ENCODE measurements at regions not wholly inside any gene's neighbourhood (a gene's known extent, or its start where the extent isn't known, plus 50 kb on each side); places are given as distances from the start of the nearest gene placed in this dataset. TPM values are rescaled to one million over a fixed set of nuclear protein-coding genes. Genes with fewer than 3 reads are reported as not detected.
"Not testable (repeated sequence)": the region's sequence is repeated elsewhere in the genome, so short reads cannot be mapped to it uniquely, and the experiment has no call there.

DNA sequence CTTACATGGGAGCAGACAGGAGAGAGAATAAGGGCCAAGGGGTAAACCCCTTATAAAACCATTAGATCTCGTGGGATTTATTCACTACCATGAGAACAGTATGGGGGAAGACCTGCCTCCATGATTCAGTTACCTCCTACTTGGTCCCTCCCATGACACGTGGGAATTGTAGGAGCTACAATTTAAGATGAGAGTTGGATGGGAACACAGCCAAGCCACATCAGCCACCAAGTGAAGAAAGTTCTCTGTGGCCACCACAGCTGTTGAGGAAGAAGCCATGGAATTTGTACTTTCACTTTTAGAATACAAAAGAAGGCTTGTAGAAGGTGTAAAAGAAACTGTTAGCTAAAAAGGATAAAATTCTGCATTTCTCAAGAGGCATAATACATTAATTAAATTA, 67.0 kb upstream of the CXorf51A start:
- Histone ChIP-seq H3K4me3 (ENCODE audit: low read depth, low read length) (no peak overlapping the region), H3K4me1 (ENCODE audit: control insufficient read depth, insufficient read depth, low read length) (no peaks in the 10 kb centered on the region), H3K27ac (ENCODE audit: low read depth, low read length) (no peak overlapping the region), H3K9me3 (ENCODE audit: control insufficient read depth, insufficient read depth, low read length) (no peaks in the 10 kb centered on the region), H3K36me3 (ENCODE audit: control insufficient read depth, insufficient read depth, low read length) (no peaks in the 10 kb centered on the region), H3K27me3 (ENCODE audit: control insufficient read depth, insufficient read depth, low read length) (no peaks in the 10 kb centered on the region)
- WGBS (ENCODE audit: insufficient coverage): no CpG with 5 or more reads among the region's 2 CpGs
- no peak for DNase-seq (ENCODE audit: low read depth in 4 of 6, low spot score in 6 of 6)

DNA sequence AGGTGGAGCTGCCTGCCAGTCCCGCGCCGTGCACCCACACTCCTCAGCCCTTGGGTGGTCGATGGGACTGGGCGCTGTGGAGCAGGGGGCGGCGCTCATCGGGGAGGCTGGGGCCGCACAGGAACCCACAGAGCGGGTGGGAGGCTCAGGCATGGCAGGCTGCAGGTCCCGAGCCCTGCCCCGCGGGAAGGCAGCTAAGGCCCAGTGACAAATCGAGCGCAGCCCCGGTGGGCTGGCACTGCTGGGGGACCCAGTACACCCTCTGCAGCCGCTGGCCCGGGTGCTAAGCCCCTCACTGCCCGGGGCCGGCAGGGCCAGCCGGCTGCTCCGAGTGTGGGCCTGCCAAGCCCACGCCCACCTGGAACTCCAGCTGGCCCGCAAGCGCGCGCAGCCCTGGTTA, 52.3 kb upstream of the CXorf51A start:
- not testable (repeated sequence) for DNase-seq (ENCODE audit: low read depth in 4 of 6, low spot score in 6 of 6); H3K27ac ChIP-seq (ENCODE audit: low read depth, low read length); H3K4me3 ChIP-seq (ENCODE audit: low read depth, low read length); H3K9me3 ChIP-seq (ENCODE audit: control insufficient read depth, insufficient read depth, low read length); H3K4me1 ChIP-seq (ENCODE audit: control insufficient read depth, insufficient read depth, low read length); H3K36me3 ChIP-seq (ENCODE audit: control insufficient read depth, insufficient read depth, low read length); H3K27me3 ChIP-seq (ENCODE audit: control insufficient read depth, insufficient read depth, low read length)
- whole genome bisulfite sequencing (ENCODE audit: insufficient coverage): 93% methylated on average over 27 of the region's 27 CpGs

DNA sequence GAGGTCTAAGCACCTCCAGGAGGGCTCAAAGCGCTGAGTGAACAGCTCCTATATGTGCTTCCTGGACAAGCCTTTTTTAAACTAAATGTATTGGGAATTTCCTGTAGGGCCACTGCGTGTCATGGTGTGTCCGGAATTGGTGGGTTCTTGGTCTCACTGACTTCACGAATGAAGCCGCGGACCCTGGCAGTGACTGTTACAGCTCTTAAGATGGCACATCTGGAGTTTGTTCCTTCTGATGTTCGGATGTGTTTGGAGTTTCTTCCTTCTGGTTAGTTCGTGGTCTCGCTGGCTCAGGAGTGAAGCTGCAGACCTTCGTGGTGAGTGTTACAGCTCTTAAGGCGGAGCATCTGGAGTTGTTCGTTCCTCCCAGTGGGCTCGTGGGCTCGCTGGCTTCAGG, 51.2 kb upstream of the CXorf51A start:
- not testable (repeated sequence) for H3K4me1 ChIP-seq (ENCODE audit: control insufficient read depth, insufficient read depth, low read length); DNase-seq (ENCODE audit: low read depth in 4 of 6, low spot score in 6 of 6); H3K4me3 ChIP-seq (ENCODE audit: low read depth, low read length); H3K36me3 ChIP-seq (ENCODE audit: control insufficient read depth, insufficient read depth, low read length); H3K27me3 ChIP-seq (ENCODE audit: control insufficient read depth, insufficient read depth, low read length); H3K27ac ChIP-seq (ENCODE audit: low read depth, low read length); H3K9me3 ChIP-seq (ENCODE audit: control insufficient read depth, insufficient read depth, low read length)
- WGBS (ENCODE audit: insufficient coverage): 87% methylated on average over 11 of the region's 14 CpGs

Small RNAs in the stretch of these regions (small RNA-seq; reads per million reads assigned to genes)
- gene Z99497.1 (ENCODE audit: low replicate concordance): not detected

All from spinal cord (tissue), 10 donors.